VCaP (cell line): ENCODE measurements at regions not wholly inside any gene's neighbourhood (a gene's known extent, or its start where the extent isn't known, plus 50 kb on each side); places are given as distances from the start of the nearest gene placed in this dataset.

Source experiments
- H3K27ac ChIP-seq: fragments of 450-650 bp; 2 replicates; pipeline ENCODE4 v1.5.1; 2017
- TF ChIP-seq, protein P1 (sequence below): fragments of 450-650 bp; conservative IDR thresholded peaks from 2 replicates; pipeline ENCODE4 v1.5.1; 2017; ENCODE audit warnings: mild to moderate bottlenecking, moderate library complexity

- H3K27ac ChIP-seq, result no peak overlapping the region
- TF ChIP-seq, protein P1, sequence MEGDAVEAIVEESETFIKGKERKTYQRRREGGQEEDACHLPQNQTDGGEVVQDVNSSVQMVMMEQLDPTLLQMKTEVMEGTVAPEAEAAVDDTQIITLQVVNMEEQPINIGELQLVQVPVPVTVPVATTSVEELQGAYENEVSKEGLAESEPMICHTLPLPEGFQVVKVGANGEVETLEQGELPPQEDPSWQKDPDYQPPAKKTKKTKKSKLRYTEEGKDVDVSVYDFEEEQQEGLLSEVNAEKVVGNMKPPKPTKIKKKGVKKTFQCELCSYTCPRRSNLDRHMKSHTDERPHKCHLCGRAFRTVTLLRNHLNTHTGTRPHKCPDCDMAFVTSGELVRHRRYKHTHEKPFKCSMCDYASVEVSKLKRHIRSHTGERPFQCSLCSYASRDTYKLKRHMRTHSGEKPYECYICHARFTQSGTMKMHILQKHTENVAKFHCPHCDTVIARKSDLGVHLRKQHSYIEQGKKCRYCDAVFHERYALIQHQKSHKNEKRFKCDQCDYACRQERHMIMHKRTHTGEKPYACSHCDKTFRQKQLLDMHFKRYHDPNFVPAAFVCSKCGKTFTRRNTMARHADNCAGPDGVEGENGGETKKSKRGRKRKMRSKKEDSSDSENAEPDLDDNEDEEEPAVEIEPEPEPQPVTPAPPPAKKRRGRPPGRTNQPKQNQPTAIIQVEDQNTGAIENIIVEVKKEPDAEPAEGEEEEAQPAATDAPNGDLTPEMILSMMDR, result no peak
Observed at GRCh38 chr10:78828647-78829539, 239.9 kb upstream of the ZMIZ1 start.

GRCh38 chr10:78829565-78829964 is 239.2 kb upstream of the ZMIZ1 start:
- TF ChIP-seq, protein P1, result no peak
- no peak overlapping the region for H3K27ac ChIP-seq

GRCh38 chr10:78830062-78830975 is 238.4 kb upstream of the ZMIZ1 start:
- no peak overlapping the region for H3K27ac ChIP-seq
- TF ChIP-seq, protein P1, result no peak

GRCh38 chr10:78830976-78831375 is 237.8 kb upstream of the ZMIZ1 start:
- H3K27ac ChIP-seq, result no peak overlapping the region
- TF ChIP-seq, protein P1, result no peak

DNA sequence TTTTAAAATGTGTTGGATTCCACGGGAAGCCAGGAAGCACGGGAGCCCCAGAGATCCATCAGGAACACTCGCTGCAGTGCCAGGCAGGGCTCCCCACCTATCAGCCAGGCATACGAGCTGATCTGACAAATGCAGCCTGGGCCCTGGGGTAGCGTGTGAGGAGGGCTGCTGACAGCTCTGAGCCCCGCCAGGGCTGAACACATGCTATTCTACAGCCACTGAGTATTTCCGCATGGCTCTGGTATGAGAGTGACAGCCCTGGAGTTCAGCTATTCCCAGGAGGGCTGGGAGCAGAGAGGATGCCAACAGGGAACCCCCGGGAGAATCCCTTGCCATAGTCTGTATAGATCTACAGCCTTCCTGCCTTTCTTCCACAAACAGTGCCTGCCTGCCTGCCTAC is 237.3 kb upstream of the ZMIZ1 start:
- no peak overlapping the region for H3K27ac ChIP-seq
- TF ChIP-seq, protein P1, result no peak

DNA sequence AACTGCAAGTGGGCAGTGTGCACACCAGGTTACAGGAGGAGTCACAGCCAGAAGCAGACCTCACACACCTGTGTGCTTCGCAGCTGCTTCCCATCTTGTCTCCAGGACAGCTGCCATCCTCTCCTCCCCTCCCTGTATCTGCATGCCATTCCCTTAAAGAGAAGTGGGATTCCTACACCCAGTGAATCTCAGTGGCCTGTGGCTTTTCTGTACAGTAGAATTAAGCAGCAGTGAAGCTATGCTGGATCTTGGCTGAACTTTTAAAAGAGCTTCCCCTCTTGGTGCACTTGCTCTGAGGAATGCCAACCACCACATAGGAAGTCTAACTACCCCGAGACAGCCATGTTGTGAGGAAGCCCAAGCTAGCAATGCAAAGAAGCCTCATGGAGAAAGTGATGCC is 236.5 kb upstream of the ZMIZ1 start:
- TF ChIP-seq, protein P1, result no peak
- H3K27ac ChIP-seq, result no peak overlapping the region

- TF ChIP-seq, protein P1, result no peak
- H3K27ac ChIP-seq, result no peak overlapping the region
Observed at GRCh38 chr10:78838141-78838657, 230.6 kb upstream of the ZMIZ1 start.
